ENCODE measurements at regions not wholly inside any gene's neighbourhood (a gene's known extent, or its start where the extent isn't known, plus 50 kb on each side); places are given as distances from the start of the nearest gene placed in this dataset.
"Not testable (repeated sequence)": the region's sequence is repeated elsewhere in the genome, so short reads cannot be mapped to it uniquely, and the experiment has no call there.

- CTCF ChIA-PET; DNase-seq (ENCODE audit: extremely low spot score); POLR2A ChIA-PET: not testable (repeated sequence)
These were observed 71.5 kb downstream of the NPIPB11 start for GRCh38 chr16:29334776-29335548.

GRCh38 chr16:29333492-29334097 lies 72.9 kb downstream of the NPIPB11 start:
- POLR2A ChIA-PET = not testable (repeated sequence)

GRCh38 chr16:29330623-29331022 lies 75.9 kb downstream of the NPIPB11 start:
- POLR2A ChIA-PET; CTCF ChIA-PET; DNase-seq (ENCODE audit: extremely low spot score): not testable (repeated sequence)

More at GRCh38 chr16:29333492-29334097, 72.9 kb downstream of the NPIPB11 start:
- CTCF ChIA-PET; DNase-seq (ENCODE audit: extremely low spot score): not testable (repeated sequence)

- POLR2A ChIA-PET, CTCF ChIA-PET: not testable (repeated sequence)
These were observed 78.0 kb downstream of the NPIPB11 start for GRCh38 chr16:29328528-29328927.

GRCh38 chr16:29327631-29328408 lies 78.7 kb downstream of the NPIPB11 start:
- CTCF ChIA-PET; POLR2A ChIA-PET; DNase-seq (ENCODE audit: extremely low spot score): not testable (repeated sequence)

More at GRCh38 chr16:29328528-29328927, 78.0 kb downstream of the NPIPB11 start:
- DNase-seq (ENCODE audit: extremely low spot score) = not testable (repeated sequence)

DNA sequence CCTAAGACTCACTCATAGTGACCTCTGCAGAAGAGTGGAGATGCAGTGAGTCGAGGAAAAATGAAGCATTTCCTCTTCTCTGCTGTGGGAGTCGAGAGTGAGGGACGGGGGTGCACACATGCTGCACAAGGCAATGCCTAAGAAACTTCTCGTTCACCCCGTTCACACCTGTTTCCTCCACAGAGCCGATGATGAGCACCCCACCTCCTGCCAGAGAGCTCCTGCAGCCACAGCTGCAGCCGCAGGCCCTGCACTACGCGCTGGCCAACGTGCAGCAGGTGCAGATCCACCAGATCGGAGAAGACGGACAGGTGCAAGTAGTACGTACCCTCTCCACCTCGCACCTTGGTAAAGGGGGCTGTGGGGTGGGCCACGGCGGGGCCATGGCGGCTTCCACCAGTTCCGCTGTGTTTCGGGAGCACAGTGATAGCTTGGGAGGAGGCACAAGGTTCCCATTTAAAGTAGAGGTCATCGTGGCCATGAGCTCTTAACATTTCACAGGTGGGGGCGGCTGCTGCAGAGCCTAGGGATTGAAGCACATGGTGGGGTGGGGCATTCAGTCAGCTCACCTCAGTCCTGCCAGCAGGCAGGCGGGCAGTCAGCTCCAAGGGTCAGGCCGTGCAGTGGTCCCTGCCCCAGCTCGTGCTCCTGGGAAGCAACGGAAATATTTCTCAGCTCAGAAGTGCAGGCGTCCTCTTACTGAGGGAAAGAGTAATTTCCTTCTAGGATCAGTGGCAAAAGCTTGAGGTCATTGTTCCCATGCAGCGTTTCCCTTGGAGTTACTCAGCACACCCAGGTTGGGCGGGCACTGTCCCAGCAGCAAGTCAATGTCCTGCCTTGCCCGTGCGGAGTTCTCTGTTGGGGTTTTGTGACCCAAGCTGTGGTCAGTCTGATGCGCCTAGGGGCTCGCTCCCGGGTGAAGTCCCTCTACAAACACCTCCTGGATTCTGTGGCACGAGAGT lies 80.1 kb downstream of the NPIPB11 start:
- DNase-seq (ENCODE audit: extremely low spot score); POLR2A ChIA-PET: not testable (repeated sequence)

GRCh38 chr16:29323725-29324124 lies 82.8 kb downstream of the NPIPB11 start:
- POLR2A ChIA-PET; CTCF ChIA-PET; DNase-seq (ENCODE audit: extremely low spot score): not testable (repeated sequence)

More for the DNA sequence above, 80.1 kb downstream of the NPIPB11 start:
- CTCF ChIA-PET = not testable (repeated sequence)

DNA sequence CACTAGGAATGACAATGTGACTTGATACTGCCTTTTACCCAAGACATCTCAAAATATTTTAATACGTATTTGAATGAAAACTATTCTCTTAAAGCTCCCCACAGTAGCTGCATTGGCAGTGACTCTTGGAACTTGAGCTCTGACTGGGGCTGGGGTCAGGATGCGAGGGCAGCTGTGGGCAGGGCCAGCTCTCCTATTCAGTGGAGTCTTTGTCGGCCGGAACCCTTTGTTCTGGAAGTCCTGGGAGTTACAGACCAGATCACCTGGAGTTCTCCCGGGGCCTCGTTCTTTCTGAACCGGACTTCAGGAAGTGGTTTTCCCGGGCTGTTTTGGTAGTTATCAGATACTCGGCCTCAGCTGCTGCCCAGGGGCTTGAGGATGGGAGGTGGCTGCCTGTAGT lies 84.9 kb downstream of the NPIPB11 start:
- TF ChIP-seq CTCF (IDR thresholded peaks at IDR 0.05; ENCODE audit: control extremely low read depth, extremely low read depth, low read depth, missing control alignments) = no peak
- ChIA-PET POLR2A (no interaction called here), CTCF (no interaction called here)
- DNase-seq (ENCODE audit: extremely low spot score) = no peak

- ChIA-PET POLR2A (no interaction called here), CTCF (no interaction called here)
- no peak for TF ChIP-seq CTCF (IDR thresholded peaks at IDR 0.05; ENCODE audit: control extremely low read depth, extremely low read depth, low read depth, missing control alignments)
- DNase-seq (ENCODE audit: extremely low spot score) = no peak
These were observed 85.5 kb downstream of the NPIPB11 start for GRCh38 chr16:29321000-29321393.

Data from GM10248 (cell line).